ENCODE measurements at regions not wholly inside any gene's neighbourhood (a gene's known extent, or its start where the extent isn't known, plus 50 kb on each side); places are given as distances from the start of the nearest gene placed in this dataset.

- H3K4me1 ChIP-seq, result no peaks in the 10 kb centered on the region
- 54% methylated on average over 5 of the region's 5 CpGs for WGBS
- intact Hi-C loops (cut with DNase I), result loop anchor here (2.0 kb wide), 1 partner anchor 556 kb away; no protein-coding TSS in a partner anchor
- H3K4me3 ChIP-seq, result no peak overlapping the region
- H3K27me3 ChIP-seq, result no peaks in the 10 kb centered on the region
- peak; percentile 93 for DNase-seq (ENCODE audit: extremely low spot score)
- TF ChIP-seq, protein P1, sequence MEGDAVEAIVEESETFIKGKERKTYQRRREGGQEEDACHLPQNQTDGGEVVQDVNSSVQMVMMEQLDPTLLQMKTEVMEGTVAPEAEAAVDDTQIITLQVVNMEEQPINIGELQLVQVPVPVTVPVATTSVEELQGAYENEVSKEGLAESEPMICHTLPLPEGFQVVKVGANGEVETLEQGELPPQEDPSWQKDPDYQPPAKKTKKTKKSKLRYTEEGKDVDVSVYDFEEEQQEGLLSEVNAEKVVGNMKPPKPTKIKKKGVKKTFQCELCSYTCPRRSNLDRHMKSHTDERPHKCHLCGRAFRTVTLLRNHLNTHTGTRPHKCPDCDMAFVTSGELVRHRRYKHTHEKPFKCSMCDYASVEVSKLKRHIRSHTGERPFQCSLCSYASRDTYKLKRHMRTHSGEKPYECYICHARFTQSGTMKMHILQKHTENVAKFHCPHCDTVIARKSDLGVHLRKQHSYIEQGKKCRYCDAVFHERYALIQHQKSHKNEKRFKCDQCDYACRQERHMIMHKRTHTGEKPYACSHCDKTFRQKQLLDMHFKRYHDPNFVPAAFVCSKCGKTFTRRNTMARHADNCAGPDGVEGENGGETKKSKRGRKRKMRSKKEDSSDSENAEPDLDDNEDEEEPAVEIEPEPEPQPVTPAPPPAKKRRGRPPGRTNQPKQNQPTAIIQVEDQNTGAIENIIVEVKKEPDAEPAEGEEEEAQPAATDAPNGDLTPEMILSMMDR (IDR thresholded peaks at IDR 0.05), result peak; percentile 58 to 74 (median 62)
- no peak for TF ChIP-seq EP300 (IDR thresholded peaks at IDR 0.05)
- no peaks in the 10 kb centered on the region for H3K36me3 ChIP-seq
- H3K27ac ChIP-seq (replicated peaks in 1 of 4), result no peak overlapping the region
- H3K9me3 ChIP-seq, result no peaks in the 10 kb centered on the region
Measured at GRCh38 chr6:113306552-113307145, 550.5 kb upstream of the MARCKS start.

- 91% methylated on average over 2 of the region's 2 CpGs for WGBS
- H3K27me3 ChIP-seq, result no peaks in the 10 kb centered on the region
- H3K4me1 ChIP-seq, result no peaks in the 10 kb centered on the region
- H3K36me3 ChIP-seq, result no peaks in the 10 kb centered on the region
- H3K9me3 ChIP-seq, result no peaks in the 10 kb centered on the region
- intact Hi-C loops (cut with DNase I), result no loop called here
- TF ChIP-seq, protein P1 (IDR thresholded peaks at IDR 0.05), result no peak
- TF ChIP-seq POLR2A (IDR thresholded peaks at IDR 0.05; ENCODE audit: low read depth), result no peak
- TF ChIP-seq EP300 (IDR thresholded peaks at IDR 0.05), result no peak
- no peak for TF ChIP-seq POLR2AphosphoS5 (IDR thresholded peaks at IDR 0.05)
- DNase-seq (ENCODE audit: extremely low spot score), result no peak
- H3K4me3 ChIP-seq, result no peak overlapping the region
- no peak overlapping the region for H3K27ac ChIP-seq (replicated peaks in 1 of 4)
Measured at GRCh38 chr6:113308266-113308665, 548.9 kb upstream of the MARCKS start.

- H3K4me1 ChIP-seq, result peaks cover 0 to 8% (median 0%) of the 10 kb centered on the region in 4 donors
- TF ChIP-seq POLR2AphosphoS5 (IDR thresholded peaks at IDR 0.05) (no peak), POLR2A (IDR thresholded peaks at IDR 0.05; ENCODE audit: low read depth) (no peak), EP300 (IDR thresholded peaks at IDR 0.05) (no peak)
- TF ChIP-seq, protein P1 (IDR thresholded peaks at IDR 0.05), result no peak
- no peak overlapping the region for H3K27ac ChIP-seq (replicated peaks in 1 of 4)
- 70% methylated on average over 1 of the region's 1 CpG for WGBS
- no peak for DNase-seq (ENCODE audit: extremely low spot score)
- no peaks in the 10 kb centered on the region for H3K36me3 ChIP-seq
- H3K4me3 ChIP-seq, result no peak overlapping the region
- no peaks in the 10 kb centered on the region for H3K9me3 ChIP-seq
- H3K27me3 ChIP-seq, result no peaks in the 10 kb centered on the region
- intact Hi-C loops (cut with DNase I), result no loop called here
Measured at GRCh38 chr6:113313841-113314240, 543.3 kb upstream of the MARCKS start.

GRCh38 chr6:113315165-113315564 is 542.0 kb upstream of the MARCKS start:
- DNase-seq (ENCODE audit: extremely low spot score), result no peak
- peaks cover 0 to 8% (median 0%) of the 10 kb centered on the region in 4 donors for H3K4me1 ChIP-seq
- intact Hi-C loops (cut with DNase I), result no loop called here
- no peaks in the 10 kb centered on the region for H3K9me3 ChIP-seq
- 100% methylated on average over 1 of the region's 1 CpG for WGBS
- TF ChIP-seq, protein P1 (IDR thresholded peaks at IDR 0.05), result no peak
- no peak for TF ChIP-seq POLR2A (IDR thresholded peaks at IDR 0.05; ENCODE audit: low read depth)
- no peak for TF ChIP-seq EP300 (IDR thresholded peaks at IDR 0.05)
- no peak for TF ChIP-seq POLR2AphosphoS5 (IDR thresholded peaks at IDR 0.05)
- no peaks in the 10 kb centered on the region for H3K36me3 ChIP-seq
- no peak overlapping the region for H3K27ac ChIP-seq (replicated peaks in 1 of 4)
- H3K27me3 ChIP-seq, result no peaks in the 10 kb centered on the region
- no peak overlapping the region for H3K4me3 ChIP-seq

- WGBS, result 51% methylated on average over 4 of the region's 4 CpGs
- Histone ChIP-seq H3K27ac (replicated peaks in 1 of 4) (no peak overlapping the region), H3K36me3 (no peaks in the 10 kb centered on the region), H3K4me3 (no peak overlapping the region), H3K27me3 (no peaks in the 10 kb centered on the region), H3K4me1 (peaks cover 0 to 8% (median 0%) of the 10 kb centered on the region in 4 donors), H3K9me3 (no peaks in the 10 kb centered on the region)
- TF ChIP-seq, protein P1 (IDR thresholded peaks at IDR 0.05), result no peak
- TF ChIP-seq POLR2AphosphoS5 (IDR thresholded peaks at IDR 0.05), result no peak
- no peak for TF ChIP-seq EP300 (IDR thresholded peaks at IDR 0.05)
- no peak for TF ChIP-seq POLR2A (IDR thresholded peaks at IDR 0.05; ENCODE audit: low read depth)
- DNase-seq (ENCODE audit: extremely low spot score), result no peak
- intact Hi-C loops (cut with DNase I), result no loop called here
Measured at GRCh38 chr6:113315879-113316278, 541.3 kb upstream of the MARCKS start.
